Stimulated activated CD8-positive, alpha-beta memory T cell treated with anti-CD3 and anti-CD28 coated beads, Interleukin-7, amount 100 ng/mL, for 1 hour (primary cell): ENCODE measurements at regions not wholly inside any gene's neighbourhood (a gene's known extent, or its start where the extent isn't known, plus 50 kb on each side); places are given as distances from the start of the nearest gene placed in this dataset.
"Not testable (repeated sequence)": the region's sequence is repeated elsewhere in the genome, so short reads cannot be mapped to it uniquely, and the experiment has no call there.

Experiments
- DNase-seq, 2 donors: peaks; one replicate each; pipeline ENCODE4 v3.0.0-alpha.2; 2020; ENCODE audit warnings: low read depth in 2 of 2

- DNase-seq = no peak
These were observed 110.3 kb upstream of the ETV6 start for GRCh38 chr12:11539156-11539555.

DNA sequence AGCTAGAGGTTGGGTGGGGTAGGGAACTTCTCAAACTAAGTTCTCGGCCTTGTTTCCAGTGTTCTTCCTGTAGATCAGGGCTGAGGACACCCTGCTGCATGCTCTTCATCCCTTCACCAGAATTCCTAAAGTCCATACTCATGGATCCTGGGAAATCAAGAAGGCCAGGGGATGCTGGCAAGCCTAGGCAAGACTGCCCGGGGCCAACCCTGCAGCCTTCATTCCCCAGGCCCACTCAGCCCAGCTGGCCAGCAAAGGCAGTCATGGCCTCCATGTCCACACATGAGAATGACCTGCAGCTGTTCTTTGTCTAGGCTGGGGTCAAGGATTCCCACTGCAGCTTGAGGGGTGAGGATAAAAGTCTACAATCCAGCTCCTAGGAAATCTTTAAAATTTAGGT lies 109.3 kb upstream of the ETV6 start:
- DNase-seq = no peak

GRCh38 chr12:11540615-11541310 lies 108.7 kb upstream of the ETV6 start:
- DNase-seq = no peak

GRCh38 chr12:11542599-11542998 lies 106.9 kb upstream of the ETV6 start:
- DNase-seq = no peak

DNA sequence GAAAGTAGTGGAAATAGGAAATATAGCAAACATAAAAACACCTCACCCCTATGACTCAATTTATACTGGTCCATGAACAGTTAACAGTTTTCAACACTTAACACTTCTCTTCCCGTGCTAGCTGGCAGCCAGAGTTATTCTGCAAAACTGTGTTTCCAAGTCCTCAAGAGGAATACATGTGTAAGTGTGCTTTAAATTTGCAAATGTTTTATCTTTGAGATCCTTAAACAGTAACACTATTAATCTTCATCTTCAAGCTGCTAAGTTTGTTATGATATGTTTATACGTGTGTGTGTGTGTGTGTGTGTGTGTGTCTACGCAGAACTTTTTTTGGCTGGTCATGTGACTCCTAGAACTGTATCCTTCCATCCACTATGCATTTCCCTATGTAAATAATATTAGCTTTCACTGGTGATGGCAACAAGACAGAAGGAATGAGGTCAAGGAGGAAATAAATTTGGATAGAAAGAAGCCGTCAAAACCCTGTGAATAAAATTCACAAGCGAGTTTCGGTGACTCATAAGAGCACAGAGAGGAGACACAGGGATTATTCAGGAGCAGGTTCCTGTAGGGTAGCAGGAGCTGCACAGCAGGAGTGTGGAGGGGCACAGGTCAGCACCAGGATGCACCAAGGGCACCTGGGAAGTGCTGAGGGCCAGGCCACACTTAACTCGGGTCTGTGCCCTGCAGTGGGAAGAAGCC lies 105.9 kb upstream of the ETV6 start:
- no peak for DNase-seq

GRCh38 chr12:11545484-11546330 lies 103.8 kb upstream of the ETV6 start:
- DNase-seq = no peak

DNA sequence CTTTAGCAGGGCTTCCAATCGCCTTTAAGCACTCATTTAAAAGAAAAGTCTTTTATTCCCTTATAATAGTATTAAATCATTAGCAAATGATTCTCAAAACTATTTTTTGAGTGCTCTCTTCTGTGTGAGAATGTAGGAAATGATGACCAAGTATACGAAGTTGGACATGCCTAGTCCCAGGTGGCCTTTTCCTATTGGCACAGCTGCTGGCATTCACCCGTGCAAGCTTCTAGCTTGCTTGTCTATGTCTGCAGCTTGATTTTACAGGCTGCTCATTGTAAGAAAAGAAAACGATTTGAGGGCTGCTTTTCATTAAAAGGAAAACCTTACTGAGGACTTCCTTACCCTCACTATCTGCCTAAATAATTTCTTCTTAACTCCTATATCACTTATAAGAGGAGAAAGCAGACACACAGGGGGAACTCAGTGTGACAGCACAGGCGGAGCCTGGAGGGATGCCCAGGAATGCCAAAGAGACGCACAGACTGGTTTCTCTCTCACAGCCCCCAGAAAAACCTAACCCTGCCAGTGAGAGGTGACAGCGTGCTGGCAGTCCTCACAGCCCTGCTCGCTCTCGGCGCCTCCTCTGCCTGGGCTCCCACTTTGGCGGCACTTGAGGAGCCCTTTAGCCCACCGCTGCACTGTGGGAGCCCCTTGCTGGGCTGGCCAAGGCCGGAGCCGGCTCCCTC lies 102.7 kb upstream of the ETV6 start:
- DNase-seq = not testable (repeated sequence)

DNA sequence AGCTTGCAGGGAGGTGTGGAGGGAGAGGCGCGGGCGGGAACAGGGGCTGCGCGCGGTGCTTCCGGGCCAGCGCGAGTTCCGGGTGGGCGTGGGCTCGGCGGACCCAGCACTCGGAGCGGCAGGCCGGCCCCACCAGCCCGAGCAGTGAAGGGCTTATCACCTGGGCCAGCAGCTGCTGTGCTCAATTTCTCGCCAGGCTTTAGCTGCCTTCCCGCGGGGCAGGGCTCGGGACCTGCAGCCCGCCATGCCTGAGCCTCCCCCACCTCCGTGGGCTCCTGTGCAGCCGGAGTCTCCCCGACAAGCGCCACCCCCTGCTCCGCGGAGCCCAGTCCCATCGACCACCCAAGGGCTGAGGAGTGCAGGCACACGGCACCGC lies 102.2 kb upstream of the ETV6 start:
- DNase-seq = not testable (repeated sequence)

GRCh38 chr12:11549119-11549518 lies 100.4 kb upstream of the ETV6 start:
- DNase-seq = no peak

DNA sequence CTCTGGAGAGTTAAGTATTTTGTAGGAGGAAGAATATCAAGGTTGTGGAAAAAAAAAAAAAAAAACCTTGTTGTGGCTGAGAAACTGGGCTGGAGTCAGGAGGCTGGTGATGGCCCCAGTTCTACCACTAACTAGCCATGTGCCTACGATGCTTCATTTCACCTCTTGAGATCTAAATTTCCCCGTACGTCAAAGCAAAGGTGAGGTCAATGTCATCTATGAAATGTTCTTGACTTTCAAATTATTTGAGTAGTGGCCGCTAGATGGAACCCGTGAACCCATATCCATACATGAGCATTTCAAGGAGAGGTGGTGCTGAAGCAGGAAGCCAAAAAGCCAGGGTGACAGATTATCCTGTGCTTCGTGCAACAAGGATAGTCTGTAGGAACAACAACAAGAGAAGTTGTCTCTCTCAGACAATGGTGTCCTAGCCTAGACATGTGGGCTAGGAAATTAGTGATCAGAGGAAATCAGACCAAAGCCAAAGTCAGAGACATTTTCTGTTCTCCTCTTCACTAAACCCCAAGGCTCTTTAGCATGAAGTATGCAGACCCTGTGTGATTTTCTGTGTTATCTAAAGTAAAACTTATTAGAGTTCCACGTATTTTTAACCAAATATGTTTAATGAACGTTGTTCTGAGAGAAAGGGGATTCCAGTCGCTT lies 95.5 kb upstream of the ETV6 start:
- no peak for DNase-seq

DNA sequence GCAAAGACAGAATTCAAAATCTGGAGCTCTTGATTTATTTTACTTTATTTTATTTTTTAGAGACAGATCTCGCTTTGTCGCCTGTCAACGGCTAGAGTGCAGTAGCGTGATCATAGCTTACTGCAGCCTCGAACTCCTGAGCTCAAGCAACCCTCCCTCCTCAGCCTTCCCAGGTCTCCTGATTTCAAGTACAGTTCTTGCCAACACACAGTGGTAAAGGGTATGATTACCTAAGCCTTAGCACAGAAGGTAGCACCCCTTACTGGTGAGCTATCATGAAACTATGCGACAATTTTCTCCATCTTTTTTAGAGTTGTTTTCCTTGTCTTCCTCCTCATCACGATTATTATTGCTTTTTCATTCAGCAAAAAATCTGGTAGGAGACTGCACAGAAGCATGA lies 94.3 kb upstream of the ETV6 start:
- no peak for DNase-seq

DNA sequence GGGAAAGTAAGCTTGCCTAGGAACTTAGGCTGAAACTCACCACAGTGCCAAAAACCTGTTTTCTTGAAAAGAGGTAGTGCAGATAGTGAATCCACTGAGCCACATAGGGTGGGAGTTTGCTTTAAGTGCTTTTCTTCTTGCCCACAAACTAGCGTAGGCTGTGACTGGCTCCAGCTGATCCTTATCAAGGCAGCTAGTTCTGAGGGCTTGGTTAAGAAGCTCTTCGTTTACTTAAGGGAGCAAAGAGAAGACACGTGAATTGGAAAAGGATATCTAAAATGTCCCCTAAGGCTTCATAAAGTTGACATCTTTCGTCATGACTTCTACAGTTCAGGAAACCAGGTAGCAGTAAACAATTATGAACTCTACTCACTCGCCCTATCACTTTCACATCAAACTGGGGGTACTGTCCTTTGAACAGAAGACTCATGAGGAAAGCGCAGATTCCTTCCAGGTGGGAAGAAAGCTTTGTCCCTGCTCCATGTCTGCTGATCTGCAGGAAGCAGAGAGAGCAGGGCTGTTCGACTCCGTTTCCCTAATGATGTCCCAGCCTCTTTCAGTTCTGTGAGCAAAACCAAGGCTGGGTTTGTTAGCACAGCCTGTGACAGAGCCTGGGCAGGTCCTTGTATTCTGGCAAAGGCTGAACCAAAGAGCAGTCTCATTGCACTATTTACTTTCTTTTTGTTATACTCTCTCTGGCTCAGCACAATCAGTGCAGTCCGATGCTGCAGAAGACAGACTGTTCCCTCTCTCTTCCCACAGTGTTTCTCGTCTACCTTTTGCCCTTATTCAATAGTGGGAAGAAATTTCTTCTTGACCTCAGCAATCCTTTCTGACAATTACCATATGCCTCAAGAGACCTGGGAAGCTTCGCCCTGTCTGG lies 93.5 kb upstream of the ETV6 start:
- no peak for DNase-seq

DNA sequence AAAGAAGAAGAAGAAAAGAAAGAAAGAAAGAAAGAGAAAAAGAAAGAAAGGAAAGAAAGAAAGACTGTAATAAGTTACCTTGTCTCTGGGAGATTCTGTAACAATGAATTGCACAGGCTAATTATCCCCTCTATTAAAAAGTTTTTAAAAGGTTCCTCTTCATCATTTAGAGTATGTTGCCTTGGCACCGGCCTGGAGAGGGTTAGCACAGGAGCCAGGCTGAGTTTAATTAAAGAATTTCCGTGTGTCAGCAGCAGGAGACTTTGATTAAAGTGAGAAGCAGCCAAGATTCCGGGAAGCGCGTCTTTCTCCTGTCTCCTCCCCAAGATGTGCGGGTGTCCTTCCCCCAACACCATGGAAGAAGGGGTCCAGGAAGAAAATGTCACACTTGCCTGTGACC lies 92.8 kb upstream of the ETV6 start:
- DNase-seq = no peak

- no peak for DNase-seq
These were observed 89.7 kb upstream of the ETV6 start for GRCh38 chr12:11559626-11560340.

- DNase-seq = no peak
These were observed 88.1 kb upstream of the ETV6 start for GRCh38 chr12:11561411-11561810.

DNA sequence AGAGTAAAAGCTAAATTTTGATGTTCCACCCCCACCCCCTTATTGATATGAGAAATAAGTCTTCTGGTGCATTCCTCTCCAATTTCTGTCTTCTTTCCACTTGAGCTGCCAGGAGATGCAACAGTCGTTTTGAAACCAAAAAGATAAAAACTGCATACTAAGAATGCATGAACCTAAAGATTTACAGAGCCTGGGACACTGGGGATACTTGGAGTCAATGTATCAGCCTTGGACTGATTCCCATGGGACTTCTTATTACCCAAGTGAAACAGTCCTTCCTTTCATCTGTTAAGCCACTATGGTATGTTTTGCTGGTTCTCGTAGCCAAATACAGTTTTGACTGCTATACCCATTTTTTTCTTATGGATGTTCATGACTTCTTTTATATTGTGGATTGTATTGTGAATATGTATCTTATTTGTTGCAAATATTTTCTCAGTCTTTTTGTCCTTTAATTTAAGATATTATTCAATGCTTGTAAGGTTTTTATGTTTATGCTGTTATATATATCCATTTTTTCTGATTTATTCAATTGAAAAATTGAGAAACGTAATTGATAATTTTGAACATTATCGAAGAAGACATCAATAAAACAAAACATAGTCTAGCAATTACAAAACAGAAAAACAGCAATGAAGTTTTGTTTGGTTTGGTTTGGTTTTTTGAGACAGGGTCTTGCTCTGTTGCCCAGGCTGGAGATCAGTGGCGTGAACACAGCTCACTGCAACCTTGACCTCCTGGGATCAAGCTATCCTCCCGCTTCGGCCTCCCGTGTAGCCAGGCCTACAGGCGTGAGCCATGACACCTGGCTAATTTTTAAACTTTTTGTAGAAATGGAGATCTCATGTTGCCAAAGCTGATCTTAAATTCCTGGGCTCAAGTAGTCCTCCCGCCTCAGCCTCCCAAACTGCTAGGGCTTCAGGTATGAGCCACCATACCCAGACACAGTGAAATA lies 85.4 kb upstream of the ETV6 start:
- DNase-seq = no peak

DNA sequence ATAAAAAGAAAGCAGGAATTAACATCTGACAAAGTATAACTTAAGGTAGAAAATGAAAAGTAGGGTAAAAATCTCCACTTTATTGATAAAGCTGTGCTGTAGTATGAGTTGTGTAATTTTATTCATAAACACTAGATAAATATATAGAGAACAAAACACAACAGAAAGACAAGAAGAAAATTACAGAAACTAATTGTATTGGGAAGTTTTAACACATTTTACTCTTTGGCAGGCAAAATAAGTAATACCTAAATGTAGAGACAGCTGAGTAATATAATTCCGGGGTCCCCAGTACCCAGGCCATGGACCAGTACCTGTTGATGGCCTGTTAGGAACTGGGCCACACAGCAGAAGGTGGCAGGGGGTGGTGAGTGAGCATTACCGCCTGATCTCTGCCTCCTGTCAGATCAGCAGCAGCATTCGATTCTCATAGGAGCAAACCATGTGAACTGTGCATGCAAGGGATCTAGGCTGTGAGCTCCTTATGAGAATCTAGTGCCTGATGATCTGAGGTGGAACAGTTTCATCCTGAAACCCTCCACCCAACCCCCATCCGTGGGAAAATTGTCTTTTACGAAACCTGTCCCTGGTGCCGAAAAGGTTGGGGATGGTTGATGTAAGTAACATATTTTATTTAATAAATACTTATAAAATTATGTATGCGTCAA lies 84.4 kb upstream of the ETV6 start:
- no peak for DNase-seq

DNA sequence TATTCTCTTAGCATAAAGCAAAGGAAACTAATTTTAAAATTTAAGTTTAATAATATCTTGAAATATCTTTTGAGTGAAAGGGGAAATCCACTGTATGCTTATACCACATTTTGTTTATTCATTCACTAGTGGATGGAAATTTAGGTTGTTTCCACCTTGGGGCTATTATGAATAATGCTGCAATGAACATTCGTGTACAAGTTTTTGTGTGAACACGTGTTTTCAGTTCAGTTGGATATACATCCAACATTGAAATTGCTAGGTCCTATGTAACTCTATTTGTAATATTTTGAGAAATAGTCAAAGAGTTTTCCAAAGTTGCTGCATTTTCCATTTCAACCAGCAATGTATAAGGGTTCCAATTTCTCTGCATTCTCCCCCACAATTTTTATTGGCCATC lies 83.7 kb upstream of the ETV6 start:
- DNase-seq = no peak
